ENCODE measurements at regions not wholly inside any gene's neighbourhood (a gene's known extent, or its start where the extent isn't known, plus 50 kb on each side); places are given as distances from the start of the nearest gene placed in this dataset.
"Not testable (repeated sequence)": the region's sequence is repeated elsewhere in the genome, so short reads cannot be mapped to it uniquely, and the experiment has no call there.

DNA sequence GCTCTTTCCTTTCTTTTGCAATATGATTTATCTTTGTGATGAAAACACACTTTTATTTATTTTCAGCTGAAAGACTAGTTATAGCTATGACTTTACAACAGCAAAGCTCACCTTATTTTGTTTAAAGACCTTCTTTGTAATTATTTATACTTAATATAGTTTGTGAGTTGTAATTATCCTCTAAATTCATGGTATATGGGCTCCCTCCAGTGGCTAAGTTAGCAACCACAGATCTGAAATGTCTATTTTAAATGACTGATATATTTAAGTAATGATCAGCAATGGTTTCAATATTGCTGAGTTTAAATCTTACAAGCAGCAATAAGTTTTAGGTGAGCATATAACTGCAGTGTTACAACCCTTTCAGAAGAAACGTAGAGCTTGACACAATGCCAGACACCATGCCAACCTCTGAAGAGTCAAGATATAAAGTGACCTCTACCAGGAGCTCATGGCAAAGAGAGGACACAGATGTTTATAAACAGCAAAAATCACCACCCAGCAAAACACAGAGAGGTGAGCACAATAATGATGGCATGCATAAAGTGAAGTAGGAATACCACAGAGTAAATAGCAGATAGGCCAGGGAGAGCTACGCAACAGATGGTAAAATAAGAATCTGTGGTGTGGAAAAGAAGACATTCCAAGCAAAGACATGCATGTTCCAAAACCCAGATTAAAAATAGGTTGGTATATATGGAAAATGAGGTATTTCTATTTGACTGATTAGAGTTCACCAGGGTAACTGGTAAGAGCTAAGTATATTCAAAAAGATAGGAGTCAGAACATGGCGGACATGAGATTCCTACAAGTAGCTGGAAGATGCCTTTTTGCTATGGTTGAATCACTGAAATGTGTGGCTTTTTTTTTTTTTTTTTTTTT lies 143.7 kb upstream of the ZNF385D start:
- peak; percentile 10 for DNase-seq (ENCODE audit: low read depth)

DNA sequence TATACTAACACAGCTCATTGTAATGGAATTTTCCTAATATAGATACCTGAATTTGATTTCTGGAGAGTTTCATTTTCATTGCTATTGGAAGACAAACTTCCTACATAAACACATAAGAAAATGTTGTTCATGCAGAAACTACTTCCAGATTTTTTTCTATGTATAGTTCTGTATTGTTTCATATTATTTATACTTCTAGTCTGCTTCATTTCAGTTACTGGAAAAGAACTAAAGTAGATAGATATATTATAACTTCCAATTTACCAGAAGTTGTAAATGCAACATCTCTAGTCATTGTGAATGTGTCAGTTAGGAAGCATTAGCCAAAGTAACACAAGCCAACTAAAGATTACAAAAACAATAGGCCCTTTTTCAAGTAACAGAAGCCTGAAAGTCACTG lies 147.3 kb upstream of the ZNF385D start:
- DNase-seq (ENCODE audit: low read depth), result no peak

DNA sequence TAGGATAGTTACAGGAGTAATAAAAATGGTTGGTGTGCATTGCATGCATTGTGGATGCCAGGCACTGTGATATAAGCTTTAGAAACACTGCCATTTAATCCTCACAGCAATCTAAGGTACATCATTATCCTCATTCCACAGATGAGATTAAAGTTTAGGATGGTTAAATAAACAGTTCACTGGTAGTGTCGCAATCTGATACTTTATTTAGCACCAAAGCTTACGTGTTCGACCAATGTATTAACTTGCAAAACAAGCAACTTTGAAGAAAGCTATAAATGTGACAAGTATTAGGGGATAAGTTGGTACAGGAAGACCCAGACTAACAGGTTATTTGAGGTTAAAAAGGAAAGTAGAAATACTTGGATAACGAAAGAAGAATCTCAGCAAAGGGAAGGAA lies 150.5 kb upstream of the ZNF385D start:
- DNase-seq (ENCODE audit: low read depth), result peak; percentile 7

DNA sequence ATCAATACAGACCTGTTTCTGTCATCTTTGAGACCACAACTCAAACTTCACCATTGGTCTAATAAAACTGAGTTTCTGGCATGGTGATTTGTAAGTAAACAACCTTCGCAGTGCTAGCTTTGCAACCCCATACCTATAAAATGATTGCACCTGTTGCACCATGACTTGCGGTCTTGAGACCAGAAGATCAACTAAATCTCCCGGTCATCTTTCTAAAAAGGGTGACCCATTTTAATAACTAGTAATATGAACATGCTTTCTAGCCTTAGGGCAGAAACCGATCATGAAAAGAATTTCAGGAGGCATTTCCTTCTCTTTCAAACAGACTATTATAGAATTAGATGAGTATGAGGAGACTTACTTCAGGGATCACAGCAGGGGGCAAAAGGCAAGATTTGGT lies 151.9 kb upstream of the ZNF385D start:
- no peak for DNase-seq (ENCODE audit: low read depth)

DNA sequence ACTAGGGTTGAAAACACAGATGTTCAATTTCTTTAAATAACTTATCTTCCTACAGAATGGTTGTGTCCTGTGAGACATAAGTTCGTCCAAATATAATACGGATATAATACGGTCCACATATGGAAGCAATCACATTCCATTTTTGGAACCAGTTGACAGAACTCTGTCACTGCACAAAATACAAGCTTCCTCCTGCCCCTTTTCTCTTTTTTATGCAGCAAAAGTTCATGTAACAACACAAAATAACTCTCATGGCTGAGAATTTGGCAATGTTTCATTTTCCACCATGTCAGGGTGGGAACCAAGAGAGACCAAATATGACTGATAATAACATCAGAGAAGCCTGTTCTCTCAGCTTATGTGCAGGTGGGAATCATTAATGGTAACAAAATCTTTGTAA lies 158.1 kb upstream of the ZNF385D start:
- DNase-seq (ENCODE audit: low read depth), result no peak

DNA sequence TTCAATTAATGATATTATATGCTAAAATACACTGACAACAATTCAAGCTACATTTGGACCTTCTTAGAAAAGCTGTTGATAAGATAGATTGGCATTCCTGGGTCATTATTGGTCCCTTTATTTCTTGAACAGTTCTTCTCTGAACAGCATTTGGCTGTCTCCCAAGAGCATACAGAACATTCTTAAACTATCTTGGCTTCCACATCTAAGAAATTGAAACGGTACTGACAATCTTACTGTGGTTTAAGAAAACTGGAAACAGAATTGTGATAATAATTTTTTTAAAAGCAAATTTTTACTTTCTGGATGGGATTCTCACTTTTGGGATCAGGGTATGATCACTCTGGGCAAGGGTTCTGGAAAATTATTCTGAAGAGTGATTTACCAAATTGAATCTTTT lies 161.7 kb upstream of the ZNF385D start:
- DNase-seq (ENCODE audit: low read depth), result peak; percentile 39

DNA sequence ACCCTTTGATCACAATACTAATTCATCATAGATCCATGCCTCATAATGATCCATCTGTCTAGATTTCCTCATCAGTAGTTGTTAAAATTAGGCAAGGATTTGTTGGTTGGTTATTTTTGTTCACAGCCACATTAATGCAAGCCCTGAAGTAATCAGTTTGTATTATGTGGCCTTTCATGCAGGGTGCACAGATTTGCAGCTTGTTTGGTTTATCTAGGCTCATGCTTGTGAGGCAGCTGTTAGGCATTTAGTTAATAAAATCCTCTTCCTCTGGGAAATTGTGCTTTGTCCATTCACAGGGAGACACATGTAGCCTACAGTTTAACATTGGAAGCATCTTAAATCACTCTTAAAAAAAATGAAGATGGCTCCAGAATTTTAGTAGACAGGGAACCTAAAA lies 162.8 kb upstream of the ZNF385D start:
- peak; percentile 49 for DNase-seq (ENCODE audit: low read depth)

DNA sequence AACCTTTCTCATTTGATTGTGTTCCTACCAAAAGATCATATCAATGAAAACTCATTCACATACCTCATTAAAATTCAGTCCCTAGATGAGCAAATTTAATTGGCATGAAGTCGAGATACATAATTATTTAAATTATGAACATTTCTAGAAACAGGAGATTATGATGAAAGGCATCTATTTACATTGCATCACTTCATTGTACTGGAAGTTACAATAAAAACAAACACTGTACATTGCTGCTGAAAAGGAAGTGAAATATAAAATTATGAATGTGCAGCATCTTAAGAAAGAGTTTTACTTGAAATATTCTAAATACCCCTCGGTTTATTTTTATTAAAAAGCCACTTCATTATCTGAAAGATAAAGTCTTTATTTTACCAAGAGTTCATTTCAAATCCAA lies 163.4 kb upstream of the ZNF385D start:
- DNase-seq (ENCODE audit: low read depth), result peak; percentile 3

DNA sequence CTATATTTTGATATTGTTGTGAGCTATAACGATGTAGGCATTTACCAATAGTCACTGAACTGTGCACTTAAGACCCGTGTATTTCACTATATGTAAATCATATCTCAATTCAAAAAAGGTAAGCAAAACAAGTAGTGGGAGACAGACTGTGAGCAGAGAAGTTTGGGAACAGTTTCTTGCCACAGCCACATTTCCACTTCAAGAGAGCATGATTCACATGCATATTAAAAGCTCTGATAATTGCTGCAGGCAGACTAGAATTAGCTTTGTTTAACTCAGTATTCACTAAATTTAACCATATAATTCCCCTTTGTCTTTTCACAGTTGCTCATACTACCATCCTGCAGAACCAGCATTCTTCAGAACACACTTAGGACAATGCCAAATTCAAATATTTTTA lies 168.4 kb upstream of the ZNF385D start:
- no peak for DNase-seq (ENCODE audit: low read depth)

DNA sequence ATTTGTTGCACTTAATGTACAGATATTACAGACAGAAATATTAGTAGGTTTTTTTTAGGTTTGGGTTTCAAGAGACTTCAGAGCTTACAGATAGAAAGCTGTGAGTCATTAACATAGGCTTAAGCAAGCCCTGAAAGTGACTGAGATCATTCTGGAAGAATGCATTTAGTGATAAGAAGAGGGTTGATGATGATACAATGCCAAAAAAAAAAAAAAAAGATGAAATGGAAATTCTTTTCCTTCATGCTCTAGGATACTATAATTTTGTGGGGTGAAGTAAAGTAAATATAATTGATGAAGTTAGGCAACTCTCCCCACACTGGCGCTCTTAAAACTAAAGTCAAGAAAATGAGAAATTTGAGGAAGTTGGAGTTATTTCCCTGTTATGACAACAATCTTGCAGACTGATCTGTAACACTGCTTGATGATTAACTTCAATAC lies 169.4 kb upstream of the ZNF385D start:
- peak; percentile 84 for DNase-seq (ENCODE audit: low read depth)

DNA sequence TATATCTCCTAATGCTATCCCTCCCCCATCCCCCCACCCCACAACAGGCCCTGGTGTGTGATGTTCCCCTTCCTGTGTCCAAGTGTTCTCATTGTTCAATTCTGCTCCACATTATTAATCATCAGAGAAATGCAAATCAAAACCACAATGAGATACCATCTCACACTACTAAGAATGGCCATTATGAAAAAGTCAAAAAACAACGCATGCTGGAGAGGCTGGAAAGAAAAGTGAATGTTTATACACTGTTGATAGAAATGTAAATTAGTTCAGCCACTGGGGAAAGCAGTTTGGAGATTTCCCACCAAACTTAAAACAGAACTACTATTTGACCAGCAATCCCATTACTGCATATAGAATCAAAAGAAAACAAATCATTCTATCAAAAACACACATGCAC lies 172.1 kb upstream of the ZNF385D start:
- DNase-seq (ENCODE audit: low read depth), result peak; percentile 6

DNA sequence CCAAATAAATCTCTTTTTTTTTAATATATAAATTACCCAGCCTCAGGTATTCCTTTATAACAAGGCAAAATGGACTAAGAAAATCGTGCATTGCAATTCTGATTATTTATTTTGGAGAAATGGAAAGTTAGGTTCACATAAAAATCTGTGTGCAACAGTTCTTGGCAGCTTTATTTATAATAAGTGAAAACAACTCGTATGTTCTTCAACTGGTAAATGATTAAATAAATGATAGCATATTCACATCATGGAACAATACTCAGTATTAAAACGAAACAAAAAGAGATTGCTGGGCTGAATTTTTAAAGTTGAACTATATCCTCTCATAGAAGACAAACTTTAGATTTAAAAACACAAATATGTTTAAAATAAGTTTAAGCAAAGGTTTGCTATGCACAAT lies 176.3 kb upstream of the ZNF385D start:
- no peak for DNase-seq (ENCODE audit: low read depth)

DNA sequence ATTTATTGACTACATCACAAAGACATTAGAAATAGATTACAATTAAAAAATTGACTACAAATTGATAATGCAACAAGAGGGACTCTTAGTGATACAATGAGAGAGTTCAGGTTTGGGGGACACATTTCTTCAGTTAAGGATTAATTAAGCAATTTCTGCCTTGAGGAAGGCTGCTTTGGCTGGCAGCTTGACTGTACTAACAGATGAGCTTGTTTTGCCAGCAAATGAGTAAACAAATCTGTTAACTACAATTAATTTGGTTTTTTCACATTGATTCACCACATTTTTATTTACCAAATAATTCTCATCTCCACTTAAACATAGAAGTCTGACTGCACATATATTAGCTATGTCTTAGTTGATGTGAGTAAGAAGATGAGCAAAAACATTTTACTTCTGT lies 183.6 kb upstream of the ZNF385D start:
- no peak for DNase-seq (ENCODE audit: low read depth)

DNA sequence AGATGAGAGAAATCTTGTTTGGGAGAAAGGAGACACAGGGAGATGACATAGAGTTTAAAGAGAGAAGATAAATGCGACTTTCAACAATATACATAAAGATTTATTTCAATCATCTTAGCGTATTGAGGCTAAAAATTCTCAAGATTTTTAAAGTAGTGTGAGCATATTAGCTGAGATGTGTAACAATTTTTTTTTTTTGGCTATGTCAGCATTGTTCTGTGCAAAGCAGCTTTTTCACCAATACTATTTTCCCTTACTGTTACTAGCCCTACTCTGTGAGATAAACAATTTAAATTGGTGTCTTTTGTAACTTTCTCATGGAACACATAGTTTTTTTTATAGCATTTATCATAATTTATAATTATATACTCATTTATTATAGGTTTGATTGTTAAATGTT lies 185.2 kb upstream of the ZNF385D start:
- DNase-seq (ENCODE audit: low read depth), result no peak

DNA sequence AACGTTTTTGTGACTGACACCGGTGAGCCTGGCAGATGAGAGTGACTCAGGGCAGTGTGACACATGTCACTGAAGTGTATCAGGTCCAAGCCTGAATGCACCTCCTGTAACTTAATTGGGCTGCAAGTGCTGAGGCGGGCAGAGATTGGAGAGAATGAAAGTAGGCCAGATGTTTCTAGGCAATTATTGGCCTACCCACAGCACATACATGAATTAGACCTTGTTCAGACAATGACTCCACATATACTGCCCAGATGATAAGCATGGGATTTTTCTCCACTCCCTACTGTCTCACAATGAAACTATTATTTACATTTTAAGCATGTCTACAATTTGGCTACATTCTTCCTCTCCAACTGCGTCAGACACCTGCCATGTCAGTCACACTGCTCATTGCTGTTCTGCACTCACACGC lies 187.3 kb upstream of the ZNF385D start:
- no peak for DNase-seq (ENCODE audit: low read depth)

DNA sequence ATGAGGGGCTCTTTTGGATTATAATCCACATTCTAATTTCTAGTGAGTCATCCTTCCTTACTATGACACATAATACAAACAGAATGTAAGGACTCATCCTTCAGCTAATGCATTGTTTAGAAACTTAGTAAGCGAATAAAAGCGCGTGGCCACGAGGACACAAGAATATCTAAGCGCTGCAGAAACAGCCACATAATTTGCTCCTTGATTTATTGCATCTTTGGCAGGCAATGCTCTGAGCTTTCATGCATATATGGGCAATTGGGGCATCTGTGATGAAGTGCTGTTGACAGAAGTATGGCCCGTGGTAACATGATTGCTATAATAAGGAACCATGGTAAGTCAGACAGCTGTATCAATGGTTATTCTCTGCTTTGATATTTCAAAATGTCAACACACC lies 191.3 kb upstream of the ZNF385D start:
- DNase-seq (ENCODE audit: low read depth), result peak; percentile 32

DNA sequence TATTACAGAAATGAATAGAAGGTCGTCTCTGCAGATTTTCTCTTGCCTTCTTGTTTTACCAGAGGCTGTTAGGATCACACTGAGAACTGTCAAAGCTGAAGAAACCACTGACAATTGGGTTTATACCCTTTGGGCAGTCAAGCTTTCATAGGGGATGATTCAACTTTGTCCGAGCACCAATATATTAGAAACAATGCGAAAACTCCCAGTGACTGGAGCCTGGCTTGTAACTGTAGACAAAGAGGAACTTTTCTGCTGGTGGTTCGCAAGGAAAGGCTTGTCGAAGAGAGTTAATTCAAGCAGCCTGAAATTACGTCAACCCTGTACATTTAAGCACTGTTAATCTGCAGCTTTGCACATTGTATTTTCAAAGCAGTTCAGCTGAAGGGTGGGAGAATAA lies 193.2 kb upstream of the ZNF385D start:
- DNase-seq (ENCODE audit: low read depth), result no peak

DNA sequence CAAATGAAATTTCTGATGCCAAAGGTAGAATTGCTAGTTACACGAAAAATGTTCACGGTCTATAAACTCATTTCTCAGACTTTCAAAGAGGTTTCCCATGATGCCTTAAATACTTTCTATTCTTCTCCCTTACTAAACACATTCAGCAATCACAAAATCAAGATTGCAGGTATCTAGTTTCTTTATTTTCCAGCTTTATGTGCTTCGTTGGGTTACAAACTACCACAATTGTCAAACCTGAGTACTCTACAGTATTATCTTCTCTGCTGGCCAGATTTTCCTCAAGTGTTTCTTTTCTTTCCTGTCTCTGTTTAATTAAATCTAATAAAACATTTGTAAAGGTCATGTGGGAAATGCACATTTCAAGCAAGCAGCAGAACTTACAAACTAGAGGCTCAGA lies 201.8 kb upstream of the ZNF385D start:
- no peak for DNase-seq (ENCODE audit: low read depth)

DNA sequence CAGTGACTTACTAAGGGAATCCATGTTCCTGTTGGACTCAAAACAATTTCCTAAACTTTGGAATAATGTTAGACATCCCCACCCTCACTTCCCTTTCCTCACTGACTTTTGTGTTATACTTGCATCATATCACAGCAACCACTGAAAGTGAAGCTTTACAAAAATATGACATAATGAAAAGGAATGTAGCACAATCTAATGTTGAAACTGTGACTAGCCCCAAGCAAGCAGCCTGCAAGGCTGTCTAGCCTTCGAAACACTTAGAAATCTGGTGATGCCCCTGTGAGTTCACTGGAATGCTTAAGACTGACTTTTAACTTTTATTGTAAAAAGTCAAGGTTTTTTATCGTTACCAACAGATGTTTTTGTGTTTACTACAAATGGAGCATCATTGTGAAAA lies 203.7 kb upstream of the ZNF385D start:
- peak; percentile 60 for DNase-seq (ENCODE audit: low read depth)

DNA sequence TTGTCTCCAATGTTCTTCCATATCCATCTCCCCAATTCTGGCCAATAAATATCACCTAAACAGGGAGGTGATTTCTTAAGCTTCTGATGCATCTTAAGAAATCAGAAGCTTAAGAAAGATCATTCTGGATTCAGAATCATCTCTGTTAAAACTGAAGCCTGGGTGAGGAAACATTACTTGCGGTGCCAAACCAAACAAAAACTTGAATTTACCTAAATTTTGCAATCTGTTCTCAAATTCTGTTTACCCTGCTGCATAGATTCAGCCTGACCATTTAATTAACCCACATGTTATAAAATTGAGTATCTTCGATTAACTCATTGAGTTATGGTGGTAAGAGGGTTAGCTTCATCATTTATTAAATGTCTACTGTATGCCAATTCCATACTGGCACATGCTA lies 204.4 kb upstream of the ZNF385D start:
- DNase-seq (ENCODE audit: low read depth), result no peak

DNA sequence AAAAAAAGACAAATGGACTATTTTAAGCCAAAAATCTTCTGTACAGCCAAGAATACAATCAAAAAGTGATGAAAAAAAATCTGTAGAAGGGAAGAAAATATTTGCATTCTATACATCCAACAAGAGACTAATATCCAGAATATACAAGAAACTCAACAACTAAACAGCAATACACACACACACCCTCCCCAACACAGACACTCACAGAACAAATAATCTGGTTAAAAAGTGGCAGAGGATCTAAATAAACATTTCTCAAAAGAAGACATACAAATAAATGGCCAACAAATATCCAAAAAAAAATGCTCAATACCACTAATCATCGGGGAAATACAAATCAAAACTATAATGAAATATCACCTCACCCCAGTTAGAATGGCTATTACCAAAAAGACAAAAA lies 209.0 kb upstream of the ZNF385D start:
- DNase-seq (ENCODE audit: low read depth), result no peak

DNA sequence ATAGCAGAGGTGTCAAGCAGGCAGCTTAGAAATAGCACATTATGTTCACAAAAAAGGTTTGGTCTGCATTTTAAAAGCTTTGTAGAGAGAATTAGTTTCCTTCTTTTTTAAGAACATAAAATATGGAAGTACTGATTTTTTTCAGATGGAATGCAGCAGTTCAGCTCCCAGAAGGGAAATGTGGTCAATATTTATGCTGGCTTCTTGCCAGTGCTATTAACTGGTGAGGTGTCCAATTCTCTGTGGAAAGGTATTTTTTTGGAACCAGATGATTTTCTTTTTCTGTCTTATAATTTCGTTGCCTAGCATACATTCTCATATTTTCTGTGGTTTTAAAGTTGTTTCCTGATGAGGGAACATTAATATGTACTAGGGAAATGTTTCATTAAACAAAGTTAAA lies 211.4 kb upstream of the ZNF385D start:
- DNase-seq (ENCODE audit: low read depth), result no peak

DNA sequence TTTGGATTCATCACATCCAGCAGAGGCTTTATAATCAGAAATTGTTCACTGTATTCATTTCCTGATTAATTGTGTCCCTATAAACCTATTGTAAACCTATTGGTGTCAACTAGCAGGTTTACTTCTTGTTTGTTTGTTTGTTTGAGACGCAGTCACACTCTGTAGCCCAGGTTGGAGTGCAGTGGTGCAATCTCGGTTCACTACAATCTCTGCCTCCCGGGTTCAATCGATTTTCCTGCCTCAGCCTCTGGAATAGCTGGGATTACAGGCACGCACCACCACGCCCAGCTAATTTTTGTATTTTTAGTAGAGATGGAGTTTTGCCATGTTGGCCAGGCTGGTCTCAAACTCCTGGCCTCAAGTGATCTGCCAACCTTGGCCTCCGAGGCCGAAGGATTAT lies 215.4 kb upstream of the ZNF385D start:
- not testable (repeated sequence) for DNase-seq (ENCODE audit: low read depth)

DNA sequence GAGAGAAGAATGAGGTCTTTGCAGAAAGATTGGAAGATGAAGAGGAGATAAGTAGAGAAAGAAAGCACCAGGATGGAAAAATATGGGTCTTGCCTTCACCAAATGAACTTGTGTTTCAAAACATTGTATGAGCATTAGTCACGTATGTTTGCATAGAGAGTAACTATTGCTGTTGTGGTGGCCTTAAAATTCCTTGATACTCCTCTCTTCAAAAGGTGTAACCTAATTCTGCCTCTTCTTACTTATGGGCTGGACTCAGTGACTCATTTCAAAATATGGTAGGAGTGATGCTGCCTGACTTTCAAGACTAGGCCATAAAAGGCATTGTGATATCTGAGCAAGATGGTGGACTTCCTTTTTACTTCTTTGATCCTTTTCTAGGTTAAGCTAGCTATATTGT lies 228.7 kb upstream of the ZNF385D start:
- DNase-seq (ENCODE audit: low read depth), result no peak

Data from amniotic epithelial cell (primary cell).